Hepatocyte (in vitro differentiated cells): ENCODE measurements at regions not wholly inside any gene's neighbourhood (a gene's known extent, or its start where the extent isn't known, plus 50 kb on each side); places are given as distances from the start of the nearest gene placed in this dataset.

Source experiments
- DNase-seq: peaks from one replicate; pipeline ENCODE4 v3.0.0-alpha.2; 2016; ENCODE audit warnings: low spot score
- H2AFZ ChIP-seq: fragments of 200-600 bp; sonication (generic); 2 replicates; pipeline ENCODE4 v1.6.0; 2016; ENCODE audit warnings: antibody characterized with exemption, mild to moderate bottlenecking
- H3K27ac ChIP-seq: fragments of 200-600 bp; sonication (generic); 2 replicates; pipeline ENCODE4 v1.5.1; 2016; ENCODE audit warnings: mild to moderate bottlenecking
- H3K27me3 ChIP-seq: fragments of 200-600 bp; sonication (generic); 2 replicates; pipeline ENCODE4 v1.6.1; 2016
- H3K36me3 ChIP-seq: fragments of 200-600 bp; sonication (generic); replicated peaks from 2 replicates; pipeline ENCODE4 v1.5.1; 2016; ENCODE audit warnings: low read depth; ENCODE audit not compliant: insufficient read depth
- H3K4me1 ChIP-seq: fragments of 200-600 bp; sonication (generic); 2 replicates; pipeline ENCODE4 v1.5.1; 2016; ENCODE audit warnings: mild to moderate bottlenecking, moderate library complexity; ENCODE audit not compliant: insufficient read depth
- H3K4me2 ChIP-seq: fragments of 200-600 bp; sonication (generic); 2 replicates; pipeline ENCODE4 v1.6.0; 2016
- H3K4me3 ChIP-seq: fragments of 200-600 bp; sonication (generic); 2 replicates; pipeline ENCODE4 v1.5.1; 2016; ENCODE audit warnings: mild to moderate bottlenecking
- H3K79me2 ChIP-seq: fragments of 200-600 bp; sonication (generic); 2 replicates; pipeline ENCODE4 v1.6.0; 2017; ENCODE audit warnings: mild to moderate bottlenecking
- H3K9me2 ChIP-seq: fragments of 200-600 bp; sonication (generic); replicated peaks from 2 replicates; pipeline ENCODE4 v1.6.0; 2017; ENCODE audit warnings: mild to moderate bottlenecking; ENCODE audit not compliant: insufficient read depth
- H3K9me3 ChIP-seq: fragments of 200-600 bp; sonication (generic); 2 replicates; pipeline ENCODE4 v1.5.1; 2016; ENCODE audit warnings: low read depth, mild to moderate bottlenecking
- H4K20me1 ChIP-seq: fragments of 200-600 bp; sonication (generic); 2 replicates; pipeline ENCODE4 v1.6.0; 2016; ENCODE audit warnings: mild to moderate bottlenecking; ENCODE audit not compliant: insufficient read depth, poor library complexity, severe bottlenecking
- CTCF ChIP-seq: fragments of 200-600 bp; sonication (generic); IDR thresholded peaks from 2 replicates; pipeline ENCODE4 v1.5.1; 2016; ENCODE audit warnings: antibody characterized with exemption, mild to moderate bottlenecking; ENCODE audit not compliant: poor library complexity
- EZH2 ChIP-seq: fragments of 200-600 bp; sonication (generic); IDR thresholded peaks from 2 replicates; pipeline ENCODE4 v1.6.1; 2016; ENCODE audit warnings: antibody characterized with exemption, mild to moderate bottlenecking, borderline replicate concordance
- EZH2phosphoT487 ChIP-seq: fragments of 200-600 bp; sonication (generic); IDR thresholded peaks from one replicate; pipeline ENCODE4 v1.6.1; 2018; ENCODE audit warnings: antibody characterized with exemption, mild to moderate bottlenecking, low read depth, moderate library complexity; ENCODE audit not compliant: unreplicated experiment, severe bottlenecking
- WGBS: methylation state at CpG from one replicate; pipeline ENCODE4 v1.1.6; 2016; ENCODE audit warnings: low lambda C conversion rate; ENCODE audit errors: missing lambda C conversion rate; 5-methylcytosine and 5-hydroxymethylcytosine counted together

DNA sequence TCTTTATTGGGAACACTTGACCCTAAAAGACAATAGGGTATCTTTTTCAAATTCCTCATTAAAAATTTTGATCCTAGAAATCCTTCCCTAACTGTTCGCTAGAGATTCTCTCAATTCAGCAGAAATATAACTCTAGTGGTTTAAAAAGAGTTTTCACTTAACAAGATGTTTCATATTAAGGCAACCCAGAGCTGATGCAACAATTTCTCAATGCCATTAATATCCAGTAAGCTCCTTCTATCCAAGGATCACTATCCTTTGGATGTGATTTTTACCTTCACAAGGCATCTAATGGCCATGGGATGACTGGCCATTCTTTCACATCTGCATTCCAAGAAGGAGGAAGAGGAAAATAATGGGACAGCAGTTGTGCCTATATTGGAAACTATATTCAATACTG is 183.4 kb downstream of the ANKRD50 start:
- Histone ChIP-seq H3K4me1 (peaks cover 32% of the 10 kb centered on the region), H3K9me2 (no peaks in the 10 kb centered on the region), H3K79me2 (no peaks in the 10 kb centered on the region), H4K20me1 (no peaks in the 10 kb centered on the region), H3K27me3 (no peaks in the 10 kb centered on the region), H3K36me3 (no peaks in the 10 kb centered on the region), H3K27ac (no peak overlapping the region), H3K4me2 (no peak overlapping the region), H3K4me3 (no peak overlapping the region), H2AFZ (no peak overlapping the region), H3K9me3 (no peaks in the 10 kb centered on the region)
- TF ChIP-seq EZH2 (no peak), EZH2phosphoT487 (no peak), CTCF (no peak)
- WGBS = 96% methylated on average over 1 of the region's 1 CpG
- DNase-seq = no peak

GRCh38 chr4:124530464-124531077 is 182.0 kb downstream of the ANKRD50 start:
- Histone ChIP-seq H3K9me3 (no peaks in the 10 kb centered on the region), H4K20me1 (no peaks in the 10 kb centered on the region), H3K9me2 (no peaks in the 10 kb centered on the region), H3K4me2 (peak overlapping the region; percentile 1), H3K36me3 (no peaks in the 10 kb centered on the region), H3K4me3 (no peak overlapping the region), H3K27ac (peak overlapping the region; percentile 73), H2AFZ (no peak overlapping the region), H3K27me3 (no peaks in the 10 kb centered on the region), H3K4me1 (peaks cover 42% of the 10 kb centered on the region), H3K79me2 (no peaks in the 10 kb centered on the region)
- TF ChIP-seq EZH2 (no peak), CTCF (no peak), EZH2phosphoT487 (no peak)
- 40% methylated on average over 5 of the region's 5 CpGs for WGBS
- DNase-seq = peak; percentile 71

DNA sequence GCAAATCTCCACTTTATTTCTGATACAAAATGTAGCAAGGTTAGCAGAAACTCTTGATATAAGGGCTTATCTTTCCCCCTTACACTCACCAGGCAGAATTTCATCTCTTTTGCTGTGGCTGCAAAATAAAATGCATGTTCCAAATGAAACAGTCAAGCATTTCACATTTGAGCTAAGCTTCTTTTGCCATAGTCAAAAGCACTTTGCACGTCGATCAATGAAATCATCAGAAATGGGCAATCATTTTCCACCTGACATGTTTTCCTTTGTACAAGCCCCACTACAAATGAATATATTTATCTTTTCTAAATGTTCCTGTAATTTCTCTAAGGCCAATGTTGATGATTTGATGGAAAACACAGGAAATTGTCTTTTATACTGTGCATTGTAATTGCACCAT is 178.4 kb downstream of the ANKRD50 start:
- TF ChIP-seq CTCF (no peak), EZH2 (no peak), EZH2phosphoT487 (no peak)
- no peaks in the 10 kb centered on the region for H3K36me3 ChIP-seq
- H3K4me3 ChIP-seq = no peak overlapping the region
- no peaks in the 10 kb centered on the region for H4K20me1 ChIP-seq
- H3K79me2 ChIP-seq = no peaks in the 10 kb centered on the region
- no peak overlapping the region for H2AFZ ChIP-seq
- DNase-seq = no peak
- H3K9me2 ChIP-seq = no peaks in the 10 kb centered on the region
- H3K4me1 ChIP-seq = peaks cover 29% of the 10 kb centered on the region
- H3K9me3 ChIP-seq = no peaks in the 10 kb centered on the region
- WGBS = 95% methylated on average over 2 of the region's 2 CpGs
- no peaks in the 10 kb centered on the region for H3K27me3 ChIP-seq
- H3K4me2 ChIP-seq = no peak overlapping the region
- no peak overlapping the region for H3K27ac ChIP-seq

- Histone ChIP-seq H3K4me1 (peaks cover 28% of the 10 kb centered on the region), H3K27me3 (no peaks in the 10 kb centered on the region), H3K4me2 (no peak overlapping the region), H3K9me2 (no peaks in the 10 kb centered on the region), H4K20me1 (no peaks in the 10 kb centered on the region), H2AFZ (no peak overlapping the region), H3K36me3 (no peaks in the 10 kb centered on the region), H3K9me3 (no peaks in the 10 kb centered on the region), H3K27ac (no peak overlapping the region), H3K79me2 (no peaks in the 10 kb centered on the region), H3K4me3 (no peak overlapping the region)
- DNase-seq = no peak
- 82% methylated on average over 1 of the region's 1 CpG for WGBS
- no peak for TF ChIP-seq EZH2phosphoT487
Observed at GRCh38 chr4:124535003-124535402, 177.5 kb downstream of the ANKRD50 start.
